Spleen (tissue), 11 donors: ENCODE measurements at regions not wholly inside any gene's neighbourhood (a gene's known extent, or its start where the extent isn't known, plus 50 kb on each side); places are given as distances from the start of the nearest gene placed in this dataset.

Experiments
- DNase-seq: peaks from one replicate; pipeline ENCODE4 v3.0.0-alpha.2; 2020
- H3K27ac ChIP-seq, 8 donors: fragments of 200-600 bp; sonication (generic) in 7 of 8; 1 replicate in 4 of 8; 2 replicates in 4 of 8; pipeline versions ENCODE4 v1.5.0 to v1.8.0; 2016 to 2021; ENCODE audit warnings: inconsistent platforms in 4 of 8, mild to moderate bottlenecking in 4 of 8, moderate library complexity in 1 of 8
- H3K27me3 ChIP-seq, 7 donors: fragments of 200-600 bp; sonication (generic) in 6 of 7; replicated peaks in 1 of 7; 1 replicate in 4 of 7; 2 replicates in 3 of 7; pipeline versions ENCODE4 v1.5.0 to v1.8.0; 2016 to 2021; ENCODE audit warnings: inconsistent platforms in 3 of 7, mild to moderate bottlenecking in 1 of 7
- H3K36me3 ChIP-seq, 6 donors: fragments of 200-600 bp; sonication (generic) in 5 of 6; 1 replicate in 4 of 6; 2 replicates in 2 of 6; pipeline versions ENCODE4 v1.5.0 to v1.8.0; 2016 to 2021; ENCODE audit warnings: inconsistent platforms in 2 of 6
- H3K4me1 ChIP-seq, 6 donors: fragments of 200-600 bp; sonication (generic) in 5 of 6; 1 replicate in 3 of 6; 2 replicates in 3 of 6; pipeline versions ENCODE4 v1.5.0 to v1.8.0; 2016 to 2021; ENCODE audit warnings: inconsistent platforms in 3 of 6
- H3K4me3 ChIP-seq, 8 donors: fragments of 200-600 bp; sonication (generic) in 7 of 8; 1 replicate in 4 of 8; 2 replicates in 4 of 8; pipeline versions ENCODE4 v1.5.0 to v1.8.0; 2016 to 2021; ENCODE audit warnings: inconsistent platforms in 4 of 8, mild to moderate bottlenecking in 4 of 8, moderate library complexity in 2 of 8
- H3K9me3 ChIP-seq, 8 donors: fragments of 200-600 bp; sonication (generic) in 7 of 8; 1 replicate in 4 of 8; 2 replicates in 4 of 8; pipeline versions ENCODE4 v1.5.0 to v1.8.0; 2016 to 2021; ENCODE audit warnings: inconsistent platforms in 4 of 8
- POLR2A ChIP-seq, 3 donors: fragments of 450-650 bp; IDR thresholded peaks; one replicate each; pipeline ENCODE4 v1.5.1; 2017; ENCODE audit warnings: antibody characterized with exemption in 3 of 3, mild to moderate bottlenecking in 1 of 3
- POLR2AphosphoS5 ChIP-seq, 3 donors: sonication (generic); formaldehyde crosslinking; IDR thresholded peaks; one replicate each; pipeline ENCODE4 v1.5.1; 2017; ENCODE audit warnings: antibody characterized with exemption in 3 of 3
- WGBS, 5 donors: extraction: QIAGEN DNeasy Blood & Tissue Kit in 3 of 5; methylation state at CpG; one replicate each; pipeline versions ENCODE4 v1.1.5 to v1.1.7; 2013 to 2018; 5-methylcytosine and 5-hydroxymethylcytosine counted together
- intact Hi-C: fragments of 100-400 bp; cut with DNase I; formaldehyde crosslinking; loops from one replicate; pipeline ENCODE4 v1.15.0; 2023; ENCODE audit warnings: low total_unique reads
- TF ChIP-seq, protein P1 (sequence below), 11 experiments: fragments of 200-600 bp in 7 of 11; fragments of 450-650 bp in 4 of 11; sonication (generic) in 4 of 11; IDR thresholded peaks in 8 of 11; conservative IDR thresholded peaks in 3 of 11; 1 replicate in 7 of 11; 2 replicates in 4 of 11; pipeline versions ENCODE4 v1.4.0 to v1.8.0; 2016 to 2021; ENCODE audit warnings: antibody characterized with exemption in 11 of 11, inconsistent platforms in 4 of 11, mild to moderate bottlenecking in 1 of 11
- donor health status: healthy with polysubstance abuse.
- donor health status: DM: no; HTN: no; CAD: no; lungs with moderate emphysema.
- donor health status: DM: no; HTN: no; CAD: no.
- donor health status: Bipolar disorder and iron deficiency.
- donor health status: healthy.
- donor health status: DM: no; HTN: no; CAD: no.
- donor health status: DM: yes; HTN: yes; CAD: no.

DNA sequence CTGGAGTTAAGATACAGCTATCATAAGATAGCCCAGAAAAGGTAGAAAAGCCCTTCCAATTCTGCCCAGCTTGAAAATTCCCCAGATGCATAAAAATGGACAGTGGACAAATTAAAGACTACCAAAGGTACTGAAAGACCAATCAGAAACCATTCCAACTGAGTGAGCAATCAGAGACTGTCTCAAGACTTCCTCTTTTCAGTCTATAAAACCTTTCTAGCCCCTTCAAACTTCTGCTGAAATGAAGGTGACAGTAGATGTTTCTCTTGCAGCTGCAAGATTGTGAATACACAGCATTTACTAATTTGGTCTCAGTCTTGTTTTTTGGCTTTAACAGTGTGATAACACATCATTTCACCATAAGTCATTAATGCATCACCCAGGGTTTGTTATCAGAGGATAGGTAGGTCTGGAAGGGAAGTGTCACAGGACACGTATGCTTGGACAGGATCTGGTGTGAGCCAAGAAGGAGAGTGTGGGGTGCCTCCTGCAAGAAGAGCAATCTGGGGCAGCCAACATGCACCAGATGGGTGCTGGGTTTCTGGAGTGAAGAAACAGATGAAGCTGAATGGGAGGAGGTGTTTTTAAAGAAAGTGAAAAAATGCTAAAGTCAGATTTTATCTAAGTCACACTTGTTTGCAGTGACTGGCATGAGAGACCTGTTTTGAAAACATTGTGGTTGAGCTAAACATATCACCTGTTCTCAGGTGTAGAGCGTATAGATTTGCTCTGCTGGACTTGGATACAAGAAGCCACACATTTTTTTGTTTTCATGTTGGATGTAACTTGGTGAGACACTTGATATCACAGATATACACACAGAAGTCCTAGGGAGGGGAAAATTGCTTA lies 75.3 kb upstream of the DDX18 start:
- 63 to 78% (median 67%) methylated on average over 2 of the region's 2 CpGs for WGBS, 5 donors
- Histone ChIP-seq H3K4me1 (no peaks in the 10 kb centered on the region), H3K36me3 (no peaks in the 10 kb centered on the region), H3K4me3 (no peak overlapping the region), H3K9me3 (no peaks in the 10 kb centered on the region), H3K27me3 (no peaks in the 10 kb centered on the region), H3K27ac (no peak overlapping the region)
- intact Hi-C loops: no loop called here
- DNase-seq: no peak
- no peak for TF ChIP-seq POLR2A (IDR thresholded peaks at IDR 0.05)
- TF ChIP-seq, protein P1, sequence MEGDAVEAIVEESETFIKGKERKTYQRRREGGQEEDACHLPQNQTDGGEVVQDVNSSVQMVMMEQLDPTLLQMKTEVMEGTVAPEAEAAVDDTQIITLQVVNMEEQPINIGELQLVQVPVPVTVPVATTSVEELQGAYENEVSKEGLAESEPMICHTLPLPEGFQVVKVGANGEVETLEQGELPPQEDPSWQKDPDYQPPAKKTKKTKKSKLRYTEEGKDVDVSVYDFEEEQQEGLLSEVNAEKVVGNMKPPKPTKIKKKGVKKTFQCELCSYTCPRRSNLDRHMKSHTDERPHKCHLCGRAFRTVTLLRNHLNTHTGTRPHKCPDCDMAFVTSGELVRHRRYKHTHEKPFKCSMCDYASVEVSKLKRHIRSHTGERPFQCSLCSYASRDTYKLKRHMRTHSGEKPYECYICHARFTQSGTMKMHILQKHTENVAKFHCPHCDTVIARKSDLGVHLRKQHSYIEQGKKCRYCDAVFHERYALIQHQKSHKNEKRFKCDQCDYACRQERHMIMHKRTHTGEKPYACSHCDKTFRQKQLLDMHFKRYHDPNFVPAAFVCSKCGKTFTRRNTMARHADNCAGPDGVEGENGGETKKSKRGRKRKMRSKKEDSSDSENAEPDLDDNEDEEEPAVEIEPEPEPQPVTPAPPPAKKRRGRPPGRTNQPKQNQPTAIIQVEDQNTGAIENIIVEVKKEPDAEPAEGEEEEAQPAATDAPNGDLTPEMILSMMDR (IDR thresholded peaks at IDR 0.05 in 8 of 11, conservative IDR thresholded peaks at IDR 0.05 in 3 of 11): no peak
- TF ChIP-seq POLR2AphosphoS5 (IDR thresholded peaks at IDR 0.05): no peak

GRCh38 chr2:117745537-117745936 lies 69.0 kb upstream of the DDX18 start:
- Histone ChIP-seq H3K9me3 (no peaks in the 10 kb centered on the region), H3K4me3 (no peak overlapping the region), H3K4me1 (no peaks in the 10 kb centered on the region), H3K36me3 (no peaks in the 10 kb centered on the region), H3K27ac (no peak overlapping the region), H3K27me3 (no peaks in the 10 kb centered on the region)
- TF ChIP-seq, protein P1 (IDR thresholded peaks at IDR 0.05 in 8 of 11, conservative IDR thresholded peaks at IDR 0.05 in 3 of 11): no peak
- TF ChIP-seq POLR2AphosphoS5 (IDR thresholded peaks at IDR 0.05) (no peak), POLR2A (IDR thresholded peaks at IDR 0.05) (no peak)
- no peak for DNase-seq
- 51 to 65% (median 64%) methylated on average over 5 of the region's 5 CpGs for WGBS, 5 donors
- intact Hi-C loops: no loop called here

DNA sequence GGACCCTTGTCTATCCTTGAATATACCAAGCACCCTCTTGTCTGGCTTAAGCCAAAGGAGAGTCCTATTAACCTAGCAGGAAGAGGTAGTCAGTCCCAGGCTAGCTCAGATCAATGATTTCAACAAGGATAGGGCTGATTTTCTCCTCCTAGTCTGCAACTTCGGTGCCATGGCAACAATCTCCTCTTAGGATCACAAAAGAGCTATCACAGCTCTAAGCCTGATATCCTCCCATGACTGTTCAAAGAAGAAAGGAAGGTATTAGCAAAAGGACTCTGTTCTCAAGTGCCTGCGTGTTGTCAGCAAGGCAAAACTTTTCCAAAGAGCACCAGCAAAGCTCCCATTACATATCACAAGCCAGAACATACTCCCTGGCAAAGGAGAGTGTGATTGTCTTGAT lies 58.7 kb upstream of the DDX18 start:
- intact Hi-C loops: no loop called here
- Histone ChIP-seq H3K9me3 (peaks cover 0 to 10% (median 8%) of the 10 kb centered on the region in 8 donors), H3K27me3 (no peaks in the 10 kb centered on the region), H3K4me1 (no peaks in the 10 kb centered on the region), H3K4me3 (no peak overlapping the region), H3K36me3 (no peaks in the 10 kb centered on the region), H3K27ac (no peak overlapping the region)
- WGBS, 5 donors: 47 to 80% (median 61%) methylated on average over 2 of the region's 2 CpGs
- no peak for TF ChIP-seq POLR2A (IDR thresholded peaks at IDR 0.05)
- TF ChIP-seq, protein P1 (IDR thresholded peaks at IDR 0.05 in 8 of 11, conservative IDR thresholded peaks at IDR 0.05 in 3 of 11): no peak
- no peak for TF ChIP-seq POLR2AphosphoS5 (IDR thresholded peaks at IDR 0.05)
- DNase-seq: no peak

GRCh38 chr2:117760916-117761315 lies 53.6 kb upstream of the DDX18 start:
- no peak for DNase-seq

More at GRCh38 chr2:117760916-117761315, 53.6 kb upstream of the DDX18 start:
- no peaks in the 10 kb centered on the region for H3K9me3 ChIP-seq
- no peak for TF ChIP-seq POLR2A (IDR thresholded peaks at IDR 0.05)
- TF ChIP-seq, protein P1 (IDR thresholded peaks at IDR 0.05 in 8 of 11, conservative IDR thresholded peaks at IDR 0.05 in 3 of 11): no peak
- no peak for TF ChIP-seq POLR2AphosphoS5 (IDR thresholded peaks at IDR 0.05)
- no peaks in the 10 kb centered on the region for H3K36me3 ChIP-seq
- H3K4me1 ChIP-seq: no peaks in the 10 kb centered on the region
- intact Hi-C loops: no loop called here
- no peak overlapping the region for H3K27ac ChIP-seq
- WGBS, 5 donors: 50 to 82% (median 70%) methylated on average over 1 of the region's 1 CpG
- H3K4me3 ChIP-seq: no peak overlapping the region
- no peaks in the 10 kb centered on the region for H3K27me3 ChIP-seq
